Retina (tissue), 1 donor: ENCODE measurements at regions not wholly inside any gene's neighbourhood (a gene's known extent, or its start where the extent isn't known, plus 50 kb on each side); places are given as distances from the start of the nearest gene placed in this dataset.

Experiments used
- DNase-seq: peaks from one replicate; pipeline ENCODE4 v3.0.0-alpha.2; 2016

- no peak for DNase-seq
Observed at GRCh38 chr5:1704676-1705075, 95.0 kb downstream of the MRPL36 start.

- DNase-seq, result no peak
Observed at GRCh38 chr5:1704266-1704665, 95.4 kb downstream of the MRPL36 start.

- DNase-seq, result no peak
Observed at GRCh38 chr5:1703352-1704050, 96.1 kb downstream of the MRPL36 start.

GRCh38 chr5:1702318-1702717 lies 97.3 kb downstream of the MRPL36 start:
- DNase-seq, result peak; percentile 63

- DNase-seq, result no peak
Observed at GRCh38 chr5:1701884-1702283, 97.8 kb downstream of the MRPL36 start.

GRCh38 chr5:1701216-1701864 lies 98.3 kb downstream of the MRPL36 start:
- no peak for DNase-seq

- no peak for DNase-seq
Observed at GRCh38 chr5:1699394-1699793, 100.2 kb downstream of the MRPL36 start.

- DNase-seq, result no peak
Observed at GRCh38 chr5:1698589-1699316, 100.9 kb downstream of the MRPL36 start.

- DNase-seq, result no peak
Observed at GRCh38 chr5:1692381-1692780, 107.3 kb downstream of the MRPL36 start.

GRCh38 chr5:1687301-1687970 lies 112.2 kb downstream of the MRPL36 start:
- DNase-seq, result no peak

GRCh38 chr5:1686016-1686802 lies 113.4 kb downstream of the MRPL36 start:
- DNase-seq, result no peak

- peak; percentile 39 for DNase-seq
Observed at GRCh38 chr5:1685066-1685465, 114.6 kb downstream of the MRPL36 start.

- DNase-seq, result no peak
Observed at GRCh38 chr5:1681955-1682354, 117.7 kb downstream of the MRPL36 start.

GRCh38 chr5:1673042-1673677 lies 126.5 kb downstream of the MRPL36 start:
- DNase-seq, result no peak

GRCh38 chr5:1672396-1672795 lies 127.2 kb downstream of the MRPL36 start:
- DNase-seq, result no peak

- DNase-seq, result no peak
Observed at GRCh38 chr5:1671351-1671750, 128.3 kb downstream of the MRPL36 start.

- DNase-seq, result no peak
Observed at GRCh38 chr5:1670351-1670750, 129.3 kb downstream of the MRPL36 start.

- no peak for DNase-seq
Observed at GRCh38 chr5:1669276-1670155, 130.1 kb downstream of the MRPL36 start.

GRCh38 chr5:1668141-1668721 lies 131.4 kb downstream of the MRPL36 start:
- no peak for DNase-seq

GRCh38 chr5:1667648-1668140 lies 131.9 kb downstream of the MRPL36 start:
- peak; percentile 59 for DNase-seq
